ENCODE measurements at regions not wholly inside any gene's neighbourhood (a gene's known extent, or its start where the extent isn't known, plus 50 kb on each side); places are given as distances from the start of the nearest gene placed in this dataset.

DNA sequence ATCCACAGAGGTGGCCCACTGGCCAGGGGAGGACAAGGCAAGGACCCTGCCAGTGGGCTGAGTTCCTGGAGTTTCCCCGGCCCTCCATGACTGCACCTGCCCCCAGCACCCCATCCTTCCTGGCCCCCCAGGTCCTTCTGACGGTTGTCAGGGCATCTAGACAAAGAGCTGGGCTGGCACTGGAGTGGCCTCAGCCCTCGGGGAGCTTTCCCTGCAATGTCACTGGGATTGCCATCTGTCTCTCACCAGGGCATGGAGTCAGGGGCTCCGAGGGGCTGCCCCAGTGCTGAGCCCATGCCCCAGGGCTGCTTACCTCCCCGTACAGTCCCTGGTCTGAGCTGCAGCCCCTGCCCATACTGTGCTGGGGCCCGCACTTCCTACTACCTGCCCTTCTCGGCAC is 446.5 kb upstream of the MKI67 start:
- TF ChIP-seq, protein P1, sequence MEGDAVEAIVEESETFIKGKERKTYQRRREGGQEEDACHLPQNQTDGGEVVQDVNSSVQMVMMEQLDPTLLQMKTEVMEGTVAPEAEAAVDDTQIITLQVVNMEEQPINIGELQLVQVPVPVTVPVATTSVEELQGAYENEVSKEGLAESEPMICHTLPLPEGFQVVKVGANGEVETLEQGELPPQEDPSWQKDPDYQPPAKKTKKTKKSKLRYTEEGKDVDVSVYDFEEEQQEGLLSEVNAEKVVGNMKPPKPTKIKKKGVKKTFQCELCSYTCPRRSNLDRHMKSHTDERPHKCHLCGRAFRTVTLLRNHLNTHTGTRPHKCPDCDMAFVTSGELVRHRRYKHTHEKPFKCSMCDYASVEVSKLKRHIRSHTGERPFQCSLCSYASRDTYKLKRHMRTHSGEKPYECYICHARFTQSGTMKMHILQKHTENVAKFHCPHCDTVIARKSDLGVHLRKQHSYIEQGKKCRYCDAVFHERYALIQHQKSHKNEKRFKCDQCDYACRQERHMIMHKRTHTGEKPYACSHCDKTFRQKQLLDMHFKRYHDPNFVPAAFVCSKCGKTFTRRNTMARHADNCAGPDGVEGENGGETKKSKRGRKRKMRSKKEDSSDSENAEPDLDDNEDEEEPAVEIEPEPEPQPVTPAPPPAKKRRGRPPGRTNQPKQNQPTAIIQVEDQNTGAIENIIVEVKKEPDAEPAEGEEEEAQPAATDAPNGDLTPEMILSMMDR (IDR thresholded peaks at IDR 0.05): no peak
- TF ChIP-seq POLR2A (IDR thresholded peaks at IDR 0.05): no peak
